ENCODE measurements at regions not wholly inside any gene's neighbourhood (a gene's known extent, or its start where the extent isn't known, plus 50 kb on each side); places are given as distances from the start of the nearest gene placed in this dataset.

GRCh38 chr2:125471963-125472362, 1184.0 kb upstream of the GYPC start:
- no peak for TF ChIP-seq RXRA (IDR thresholded peaks at IDR 0.05)
- TF ChIP-seq JUND (IDR thresholded peaks at IDR 0.05), result no peak
- TF ChIP-seq, protein P1, sequence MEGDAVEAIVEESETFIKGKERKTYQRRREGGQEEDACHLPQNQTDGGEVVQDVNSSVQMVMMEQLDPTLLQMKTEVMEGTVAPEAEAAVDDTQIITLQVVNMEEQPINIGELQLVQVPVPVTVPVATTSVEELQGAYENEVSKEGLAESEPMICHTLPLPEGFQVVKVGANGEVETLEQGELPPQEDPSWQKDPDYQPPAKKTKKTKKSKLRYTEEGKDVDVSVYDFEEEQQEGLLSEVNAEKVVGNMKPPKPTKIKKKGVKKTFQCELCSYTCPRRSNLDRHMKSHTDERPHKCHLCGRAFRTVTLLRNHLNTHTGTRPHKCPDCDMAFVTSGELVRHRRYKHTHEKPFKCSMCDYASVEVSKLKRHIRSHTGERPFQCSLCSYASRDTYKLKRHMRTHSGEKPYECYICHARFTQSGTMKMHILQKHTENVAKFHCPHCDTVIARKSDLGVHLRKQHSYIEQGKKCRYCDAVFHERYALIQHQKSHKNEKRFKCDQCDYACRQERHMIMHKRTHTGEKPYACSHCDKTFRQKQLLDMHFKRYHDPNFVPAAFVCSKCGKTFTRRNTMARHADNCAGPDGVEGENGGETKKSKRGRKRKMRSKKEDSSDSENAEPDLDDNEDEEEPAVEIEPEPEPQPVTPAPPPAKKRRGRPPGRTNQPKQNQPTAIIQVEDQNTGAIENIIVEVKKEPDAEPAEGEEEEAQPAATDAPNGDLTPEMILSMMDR (IDR thresholded peaks at IDR 0.05; ENCODE audit: low read depth, low read length, missing input control), result no peak
- TF ChIP-seq, protein P2, sequence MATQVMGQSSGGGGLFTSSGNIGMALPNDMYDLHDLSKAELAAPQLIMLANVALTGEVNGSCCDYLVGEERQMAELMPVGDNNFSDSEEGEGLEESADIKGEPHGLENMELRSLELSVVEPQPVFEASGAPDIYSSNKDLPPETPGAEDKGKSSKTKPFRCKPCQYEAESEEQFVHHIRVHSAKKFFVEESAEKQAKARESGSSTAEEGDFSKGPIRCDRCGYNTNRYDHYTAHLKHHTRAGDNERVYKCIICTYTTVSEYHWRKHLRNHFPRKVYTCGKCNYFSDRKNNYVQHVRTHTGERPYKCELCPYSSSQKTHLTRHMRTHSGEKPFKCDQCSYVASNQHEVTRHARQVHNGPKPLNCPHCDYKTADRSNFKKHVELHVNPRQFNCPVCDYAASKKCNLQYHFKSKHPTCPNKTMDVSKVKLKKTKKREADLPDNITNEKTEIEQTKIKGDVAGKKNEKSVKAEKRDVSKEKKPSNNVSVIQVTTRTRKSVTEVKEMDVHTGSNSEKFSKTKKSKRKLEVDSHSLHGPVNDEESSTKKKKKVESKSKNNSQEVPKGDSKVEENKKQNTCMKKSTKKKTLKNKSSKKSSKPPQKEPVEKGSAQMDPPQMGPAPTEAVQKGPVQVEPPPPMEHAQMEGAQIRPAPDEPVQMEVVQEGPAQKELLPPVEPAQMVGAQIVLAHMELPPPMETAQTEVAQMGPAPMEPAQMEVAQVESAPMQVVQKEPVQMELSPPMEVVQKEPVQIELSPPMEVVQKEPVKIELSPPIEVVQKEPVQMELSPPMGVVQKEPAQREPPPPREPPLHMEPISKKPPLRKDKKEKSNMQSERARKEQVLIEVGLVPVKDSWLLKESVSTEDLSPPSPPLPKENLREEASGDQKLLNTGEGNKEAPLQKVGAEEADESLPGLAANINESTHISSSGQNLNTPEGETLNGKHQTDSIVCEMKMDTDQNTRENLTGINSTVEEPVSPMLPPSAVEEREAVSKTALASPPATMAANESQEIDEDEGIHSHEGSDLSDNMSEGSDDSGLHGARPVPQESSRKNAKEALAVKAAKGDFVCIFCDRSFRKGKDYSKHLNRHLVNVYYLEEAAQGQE (IDR thresholded peaks at IDR 0.05), result no peak
